A549 (cell line): ENCODE measurements at regions not wholly inside any gene's neighbourhood (a gene's known extent, or its start where the extent isn't known, plus 50 kb on each side); places are given as distances from the start of the nearest gene placed in this dataset.

Source experiments
- ATAC-seq, 2 experiments: fragments of 200-7000 bp in 1 of 2; fragments of >200 bp in 1 of 2; cut with Nextera tagmentation in 1 of 2; cut with Tn5 transposase in 1 of 2; 3 replicates each; pipeline versions ENCODE4 v1.8.0 to v1.9.1; 2018 to 2020; ENCODE audit warnings: mild to moderate bottlenecking in 1 of 2, moderate library complexity in 1 of 2
- CTCF ChIA-PET: fragments of 300-600 bp; sonication (Branson Sonifier 250); formaldehyde crosslinking; extraction: SDS; loops from one replicate; lab custom pipeline; 2021; ENCODE audit warnings: antibody characterized with exemption, inconsistent platforms; lab: Yijun Ruan, JAX
- POLR2A ChIA-PET: fragments of 350-600 bp; formaldehyde crosslinking; extraction: SDS; loops from one replicate; lab custom pipeline; 2021; ENCODE audit warnings: antibody characterized with exemption, inconsistent platforms; lab: Yijun Ruan, JAX
- DNase-seq, 2 experiments: peaks; one replicate each; pipeline versions ENCODE4 v3.0.0 to v3.0.0-alpha.2; 2011 to 2016; ENCODE audit warnings: low read depth in 1 of 2, low spot score in 1 of 2
- FAIRE-seq: peaks from 2 replicates; lab custom pipeline; 2011; peaks lifted over from hg19 to GRCh38; lab: Jason Lieb, UNC
- H3K27ac ChIP-seq, 2 experiments: fragments of >200 bp; sonication (Bioruptor Twin); formaldehyde crosslinking; 3 replicates each; pipeline ENCODE4 v1.5.1; 2016 to 2017
- H3K4me1 ChIP-seq: fragments of >200 bp; sonication (Bioruptor Twin); formaldehyde crosslinking; 3 replicates; pipeline ENCODE4 v1.6.1; 2016
- H3K4me2 ChIP-seq: fragments of >200 bp; sonication (Bioruptor Twin); formaldehyde crosslinking; 3 replicates; pipeline ENCODE4 v1.6.1; 2016
- H3K4me3 ChIP-seq: fragments of >200 bp; sonication (Bioruptor Twin); formaldehyde crosslinking; 3 replicates; pipeline ENCODE4 v1.5.1; 2016
- H3K9me3 ChIP-seq: fragments of >200 bp; sonication (Bioruptor Twin); formaldehyde crosslinking; 3 replicates; pipeline ENCODE4 v1.6.1; 2016
- CEBPB ChIP-seq, 2 experiments: fragments of >200 bp in 1 of 2; sonication (Bioruptor Twin) in 1 of 2; formaldehyde crosslinking in 1 of 2; IDR thresholded peaks; 2 replicates each; pipeline ENCODE4 v1.6.1; 2012 to 2016
- EHF ChIP-seq: fragments of 250-450 bp; sonication (Bioruptor Pico); IDR thresholded peaks from 2 replicates; pipeline ENCODE4 v1.5.0; 2020; ENCODE audit warnings: mild to moderate bottlenecking
- FOSL2 ChIP-seq, 2 experiments: fragments of 450-650 bp in 1 of 2; fragments of >200 bp in 1 of 2; sonication (Bioruptor Twin) in 1 of 2; formaldehyde crosslinking; IDR thresholded peaks; 2 replicates each; pipeline versions ENCODE4 v1.5.0 to v1.6.1; 2016 to 2020; ENCODE audit warnings: mild to moderate bottlenecking in 1 of 2, moderate library complexity in 1 of 2
- HDAC2 ChIP-seq: fragments of 200-600 bp; sonication (generic); IDR thresholded peaks from 2 replicates; pipeline ENCODE4 v1.6.1; 2016
- HEYL ChIP-seq: fragments of 250-450 bp; sonication (Bioruptor Pico); IDR thresholded peaks from 2 replicates; pipeline ENCODE4 v1.8.0; 2021; ENCODE audit warnings: mild to moderate bottlenecking, moderate library complexity
- JUN ChIP-seq, 2 experiments: fragments of >200 bp; sonication (Bioruptor Twin); formaldehyde crosslinking; IDR thresholded peaks; 2 replicates in 1 of 2; 3 replicates in 1 of 2; pipeline ENCODE4 v1.6.1; 2016 to 2017
- MAZ ChIP-seq: fragments of 150-350 bp; IDR thresholded peaks from 2 replicates; pipeline ENCODE4 v1.6.1; 2014; ENCODE audit warnings: antibody characterized with exemption, low read depth, low read length, borderline replicate concordance
- PHF8 ChIP-seq: fragments of 200-600 bp; sonication (generic); IDR thresholded peaks from 2 replicates; pipeline ENCODE4 v1.6.1; 2016; ENCODE audit warnings: low read depth, mild to moderate bottlenecking, antibody characterized with exemption, moderate library complexity, borderline replicate concordance
- POLR2AphosphoS2 ChIP-seq: conservative IDR thresholded peaks from 2 replicates; pipeline ENCODE4 v1.6.1; 2012; ENCODE audit warnings: low read length, improper control_type of control experiment, inconsistent platforms
- RARB ChIP-seq: fragments of 250-450 bp; sonication (Bioruptor Pico); IDR thresholded peaks from 2 replicates; pipeline ENCODE4 v1.8.0; 2021; ENCODE audit warnings: mild to moderate bottlenecking, moderate library complexity
- RNF2 ChIP-seq: fragments of 200-600 bp; sonication (generic); IDR thresholded peaks from 2 replicates; pipeline ENCODE4 v1.6.1; 2016; ENCODE audit warnings: low read depth, mild to moderate bottlenecking, antibody characterized with exemption, moderate library complexity, borderline replicate concordance
- SMC3 ChIP-seq: fragments of >200 bp; sonication (Bioruptor Twin); formaldehyde crosslinking; IDR thresholded peaks from 3 replicates; pipeline ENCODE4 v1.6.1; 2018; ENCODE audit warnings: inconsistent platforms
- TP53 ChIP-seq: fragments of 250-450 bp; sonication (Bioruptor Pico); IDR thresholded peaks from 2 replicates; pipeline ENCODE4 v1.5.0; 2021; ENCODE audit warnings: mild to moderate bottlenecking, moderate library complexity
- WGBS: methylation state at CpG from one replicate; pipeline ENCODE4 v1.1.6; 2017; ENCODE audit errors: missing lambda C conversion rate; 5-methylcytosine and 5-hydroxymethylcytosine counted together
- TF ChIP-seq, protein P1 (sequence below): IDR thresholded peaks from 2 replicates; pipeline ENCODE4 v1.6.1; 2012
- TF ChIP-seq, protein P2 (sequence below): fragments of 200-600 bp; sonication (generic); IDR thresholded peaks from 2 replicates; pipeline ENCODE4 v1.6.1; 2016; ENCODE audit warnings: antibody characterized with exemption, mild to moderate bottlenecking, moderate library complexity
- TF ChIP-seq, protein P3 (sequence below): fragments of >200 bp; sonication (Bioruptor Twin); formaldehyde crosslinking; IDR thresholded peaks from 3 replicates; pipeline ENCODE4 v1.5.1; 2016
- TF ChIP-seq, protein P4 (sequence below): fragments of 150-350 bp; IDR thresholded peaks from 2 replicates; pipeline ENCODE4 v1.6.1; 2014; ENCODE audit warnings: low read depth, mild to moderate bottlenecking, low read length
- TF ChIP-seq, protein P5 (sequence below): fragments of >200 bp; sonication (Bioruptor Twin); formaldehyde crosslinking; IDR thresholded peaks from 2 replicates; pipeline ENCODE4 v1.6.1; 2016
- TF ChIP-seq, protein P6 (sequence below): fragments of 250-450 bp; sonication (Bioruptor Pico); IDR thresholded peaks from 2 replicates; pipeline ENCODE4 v1.5.0; 2021; ENCODE audit warnings: mild to moderate bottlenecking, moderate library complexity, borderline replicate concordance

DNA sequence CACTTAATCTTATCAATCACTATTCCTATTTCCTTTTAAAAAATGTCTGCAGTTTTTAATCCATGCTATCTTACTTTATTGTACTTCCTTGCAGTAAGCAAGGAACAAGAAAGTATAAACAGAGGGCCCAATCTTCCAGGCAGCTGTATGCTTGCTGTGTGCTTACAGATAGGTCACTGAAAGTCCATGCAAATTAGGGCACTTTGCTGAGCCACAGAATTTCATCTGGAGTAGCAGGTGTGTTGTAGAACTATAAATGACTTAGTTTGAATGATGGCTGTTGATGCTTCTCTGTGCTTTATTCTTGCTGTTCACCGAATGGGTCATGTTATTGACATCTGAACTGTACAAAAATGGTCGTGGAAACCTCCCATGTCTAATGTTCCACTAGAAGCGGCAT lies 154.6 kb downstream of the ATOH1 start:
- Histone ChIP-seq H3K27ac (no peak overlapping the region), H3K9me3 (no peaks in the 10 kb centered on the region), H3K4me3 (no peak overlapping the region), H3K4me2 (no peak overlapping the region), H3K4me1 (no peaks in the 10 kb centered on the region)
- no peak for ATAC-seq
- no peak for DNase-seq
- POLR2A ChIA-PET = no interaction called here
- no peak for FAIRE-seq
- WGBS = 31% methylated on average over 3 of the region's 3 CpGs
- TF ChIP-seq HEYL (CRISPR knock-in tag) (no peak), MAZ (no peak), RARB (no peak), HDAC2 (no peak), JUN (IDR thresholded peaks at IDR 0.05) (no peak), TP53 (no peak), RNF2 (no peak), POLR2AphosphoS2 (no peak), PHF8 (no peak), SMC3 (no peak), FOSL2 (IDR thresholded peaks at IDR 0.05) (no peak), FOSL2 (CRISPR knock-in tag; IDR thresholded peaks at IDR 0.05) (no peak)
- TF ChIP-seq, protein P1, sequence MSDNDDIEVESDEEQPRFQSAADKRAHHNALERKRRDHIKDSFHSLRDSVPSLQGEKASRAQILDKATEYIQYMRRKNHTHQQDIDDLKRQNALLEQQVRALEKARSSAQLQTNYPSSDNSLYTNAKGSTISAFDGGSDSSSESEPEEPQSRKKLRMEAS = no peak
- TF ChIP-seq, protein P2, sequence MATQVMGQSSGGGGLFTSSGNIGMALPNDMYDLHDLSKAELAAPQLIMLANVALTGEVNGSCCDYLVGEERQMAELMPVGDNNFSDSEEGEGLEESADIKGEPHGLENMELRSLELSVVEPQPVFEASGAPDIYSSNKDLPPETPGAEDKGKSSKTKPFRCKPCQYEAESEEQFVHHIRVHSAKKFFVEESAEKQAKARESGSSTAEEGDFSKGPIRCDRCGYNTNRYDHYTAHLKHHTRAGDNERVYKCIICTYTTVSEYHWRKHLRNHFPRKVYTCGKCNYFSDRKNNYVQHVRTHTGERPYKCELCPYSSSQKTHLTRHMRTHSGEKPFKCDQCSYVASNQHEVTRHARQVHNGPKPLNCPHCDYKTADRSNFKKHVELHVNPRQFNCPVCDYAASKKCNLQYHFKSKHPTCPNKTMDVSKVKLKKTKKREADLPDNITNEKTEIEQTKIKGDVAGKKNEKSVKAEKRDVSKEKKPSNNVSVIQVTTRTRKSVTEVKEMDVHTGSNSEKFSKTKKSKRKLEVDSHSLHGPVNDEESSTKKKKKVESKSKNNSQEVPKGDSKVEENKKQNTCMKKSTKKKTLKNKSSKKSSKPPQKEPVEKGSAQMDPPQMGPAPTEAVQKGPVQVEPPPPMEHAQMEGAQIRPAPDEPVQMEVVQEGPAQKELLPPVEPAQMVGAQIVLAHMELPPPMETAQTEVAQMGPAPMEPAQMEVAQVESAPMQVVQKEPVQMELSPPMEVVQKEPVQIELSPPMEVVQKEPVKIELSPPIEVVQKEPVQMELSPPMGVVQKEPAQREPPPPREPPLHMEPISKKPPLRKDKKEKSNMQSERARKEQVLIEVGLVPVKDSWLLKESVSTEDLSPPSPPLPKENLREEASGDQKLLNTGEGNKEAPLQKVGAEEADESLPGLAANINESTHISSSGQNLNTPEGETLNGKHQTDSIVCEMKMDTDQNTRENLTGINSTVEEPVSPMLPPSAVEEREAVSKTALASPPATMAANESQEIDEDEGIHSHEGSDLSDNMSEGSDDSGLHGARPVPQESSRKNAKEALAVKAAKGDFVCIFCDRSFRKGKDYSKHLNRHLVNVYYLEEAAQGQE = no peak
- TF ChIP-seq, protein P3, sequence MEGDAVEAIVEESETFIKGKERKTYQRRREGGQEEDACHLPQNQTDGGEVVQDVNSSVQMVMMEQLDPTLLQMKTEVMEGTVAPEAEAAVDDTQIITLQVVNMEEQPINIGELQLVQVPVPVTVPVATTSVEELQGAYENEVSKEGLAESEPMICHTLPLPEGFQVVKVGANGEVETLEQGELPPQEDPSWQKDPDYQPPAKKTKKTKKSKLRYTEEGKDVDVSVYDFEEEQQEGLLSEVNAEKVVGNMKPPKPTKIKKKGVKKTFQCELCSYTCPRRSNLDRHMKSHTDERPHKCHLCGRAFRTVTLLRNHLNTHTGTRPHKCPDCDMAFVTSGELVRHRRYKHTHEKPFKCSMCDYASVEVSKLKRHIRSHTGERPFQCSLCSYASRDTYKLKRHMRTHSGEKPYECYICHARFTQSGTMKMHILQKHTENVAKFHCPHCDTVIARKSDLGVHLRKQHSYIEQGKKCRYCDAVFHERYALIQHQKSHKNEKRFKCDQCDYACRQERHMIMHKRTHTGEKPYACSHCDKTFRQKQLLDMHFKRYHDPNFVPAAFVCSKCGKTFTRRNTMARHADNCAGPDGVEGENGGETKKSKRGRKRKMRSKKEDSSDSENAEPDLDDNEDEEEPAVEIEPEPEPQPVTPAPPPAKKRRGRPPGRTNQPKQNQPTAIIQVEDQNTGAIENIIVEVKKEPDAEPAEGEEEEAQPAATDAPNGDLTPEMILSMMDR = no peak
- TF ChIP-seq, protein P4, sequence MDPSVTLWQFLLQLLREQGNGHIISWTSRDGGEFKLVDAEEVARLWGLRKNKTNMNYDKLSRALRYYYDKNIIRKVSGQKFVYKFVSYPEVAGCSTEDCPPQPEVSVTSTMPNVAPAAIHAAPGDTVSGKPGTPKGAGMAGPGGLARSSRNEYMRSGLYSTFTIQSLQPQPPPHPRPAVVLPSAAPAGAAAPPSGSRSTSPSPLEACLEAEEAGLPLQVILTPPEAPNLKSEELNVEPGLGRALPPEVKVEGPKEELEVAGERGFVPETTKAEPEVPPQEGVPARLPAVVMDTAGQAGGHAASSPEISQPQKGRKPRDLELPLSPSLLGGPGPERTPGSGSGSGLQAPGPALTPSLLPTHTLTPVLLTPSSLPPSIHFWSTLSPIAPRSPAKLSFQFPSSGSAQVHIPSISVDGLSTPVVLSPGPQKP = no peak
- TF ChIP-seq, all 56 proteins: peak for 0
- CTCF ChIA-PET = no interaction called here

DNA sequence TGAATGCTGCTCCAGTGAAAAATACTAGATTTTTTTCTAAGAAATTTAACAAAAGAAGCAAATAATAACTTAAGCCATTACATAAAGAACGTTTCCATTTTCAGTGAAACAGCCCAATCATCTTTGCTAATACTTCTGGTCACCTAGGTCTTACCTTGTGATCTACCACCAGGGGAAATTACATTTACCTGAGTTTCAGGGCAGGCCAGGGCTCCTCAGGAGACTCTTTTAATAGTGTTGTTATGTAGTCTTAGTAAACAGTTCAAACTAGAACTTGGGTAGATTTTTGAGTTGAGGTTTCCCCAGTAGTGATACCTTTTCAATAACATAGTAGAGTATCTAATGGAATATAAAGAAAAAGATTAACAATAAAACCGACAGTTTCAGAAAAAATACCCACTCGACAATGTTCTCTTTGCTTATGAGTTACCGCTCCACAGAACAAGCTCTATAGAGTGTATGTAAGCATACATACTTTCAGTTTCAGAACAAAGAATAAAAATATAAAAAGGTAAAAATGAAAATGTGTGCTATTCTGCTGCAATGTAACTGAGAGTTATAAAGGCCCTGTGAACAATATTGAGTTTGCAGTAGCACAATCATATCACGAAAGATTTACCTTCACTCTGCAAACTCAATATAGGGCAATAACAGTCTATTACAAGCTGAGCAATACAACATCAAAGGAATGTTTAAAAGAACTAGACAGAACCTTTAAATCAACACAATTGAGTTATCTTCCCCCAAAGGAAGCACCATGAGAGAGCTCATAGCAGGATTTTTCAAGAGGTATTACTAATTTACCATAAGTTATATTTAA lies 165.8 kb downstream of the ATOH1 start:
- no peak for DNase-seq
- CTCF ChIA-PET = no interaction called here
- no peak for FAIRE-seq
- 44% methylated on average over 5 of the region's 5 CpGs for WGBS
- Histone ChIP-seq H3K4me2 (no peak overlapping the region), H3K9me3 (no peaks in the 10 kb centered on the region), H3K4me1 (no peaks in the 10 kb centered on the region), H3K27ac (no peak overlapping the region), H3K4me3 (no peak overlapping the region)
- POLR2A ChIA-PET = no interaction called here
- no peak for ATAC-seq
- TF ChIP-seq, protein P1 = no peak
- TF ChIP-seq, protein P3 = no peak
- no peak for TF ChIP-seq CEBPB (IDR thresholded peaks at IDR 0.05)
- TF ChIP-seq, protein P5, sequence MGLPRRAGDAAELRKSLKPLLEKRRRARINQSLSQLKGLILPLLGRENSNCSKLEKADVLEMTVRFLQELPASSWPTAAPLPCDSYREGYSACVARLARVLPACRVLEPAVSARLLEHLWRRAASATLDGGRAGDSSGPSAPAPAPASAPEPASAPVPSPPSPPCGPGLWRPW = no peak
- no peak for TF ChIP-seq FOSL2 (IDR thresholded peaks at IDR 0.05)
- no peak for TF ChIP-seq FOSL2 (CRISPR knock-in tag; IDR thresholded peaks at IDR 0.05)
- TF ChIP-seq EHF = no peak
- TF ChIP-seq, protein P6, sequence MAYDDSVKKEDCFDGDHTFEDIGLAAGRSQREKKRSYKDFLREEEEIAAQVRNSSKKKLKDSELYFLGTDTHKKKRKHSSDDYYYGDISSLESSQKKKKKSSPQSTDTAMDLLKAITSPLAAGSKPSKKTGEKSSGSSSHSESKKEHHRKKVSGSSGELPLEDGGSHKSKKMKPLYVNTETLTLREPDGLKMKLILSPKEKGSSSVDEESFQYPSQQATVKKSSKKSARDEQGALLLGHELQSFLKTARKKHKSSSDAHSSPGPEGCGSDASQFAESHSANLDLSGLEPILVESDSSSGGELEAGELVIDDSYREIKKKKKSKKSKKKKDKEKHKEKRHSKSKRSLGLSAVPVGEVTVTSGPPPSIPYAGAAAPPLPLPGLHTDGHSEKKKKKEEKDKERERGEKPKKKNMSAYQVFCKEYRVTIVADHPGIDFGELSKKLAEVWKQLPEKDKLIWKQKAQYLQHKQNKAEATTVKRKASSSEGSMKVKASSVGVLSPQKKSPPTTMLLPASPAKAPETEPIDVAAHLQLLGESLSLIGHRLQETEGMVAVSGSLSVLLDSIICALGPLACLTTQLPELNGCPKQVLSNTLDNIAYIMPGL (CRISPR knock-in tag) = no peak
